MG63 (cell line): ENCODE measurements at regions not wholly inside any gene's neighbourhood (a gene's known extent, or its start where the extent isn't known, plus 50 kb on each side); places are given as distances from the start of the nearest gene placed in this dataset.

Experiments used
- DNase-seq: peaks from one replicate; pipeline ENCODE4 v3.0.0-alpha.2; 2020
- H3K27me3 ChIP-seq: fragments of 250-450 bp; sonication (Bioruptor Pico); 2 replicates; pipeline ENCODE4 v1.5.1; 2020; ENCODE audit warnings: mild to moderate bottlenecking, moderate library complexity
- H3K36me3 ChIP-seq: fragments of 250-450 bp; sonication (Bioruptor Pico); 2 replicates; pipeline ENCODE4 v1.5.1; 2020; ENCODE audit warnings: mild to moderate bottlenecking, moderate library complexity
- H3K4me3 ChIP-seq: fragments of 250-450 bp; sonication (Bioruptor Pico); 2 replicates; pipeline ENCODE4 v1.5.1; 2020; ENCODE audit warnings: mild to moderate bottlenecking, moderate library complexity
- H3K9me3 ChIP-seq: fragments of 250-450 bp; sonication (Bioruptor Pico); 2 replicates; pipeline ENCODE4 v1.5.1; 2020; ENCODE audit warnings: mild to moderate bottlenecking, moderate library complexity

GRCh38 chr13:40192452-40192851, 474.0 kb downstream of the FOXO1 start:
- Histone ChIP-seq H3K4me3 (no peak overlapping the region), H3K36me3 (no peaks in the 10 kb centered on the region), H3K27me3 (no peaks in the 10 kb centered on the region), H3K9me3 (no peaks in the 10 kb centered on the region)
- no peak for DNase-seq

- no peaks in the 10 kb centered on the region for H3K27me3 ChIP-seq
- no peaks in the 10 kb centered on the region for H3K36me3 ChIP-seq
- DNase-seq = peak; percentile 31
- H3K4me3 ChIP-seq = no peak overlapping the region
- H3K9me3 ChIP-seq = no peaks in the 10 kb centered on the region
Observed at GRCh38 chr13:40192858-40193257, 473.6 kb downstream of the FOXO1 start.

- DNase-seq = peak; percentile 64
- Histone ChIP-seq H3K4me3 (no peak overlapping the region; the same call in 1 of the 2 replicates), H3K27me3 (no peaks in the 10 kb centered on the region), H3K9me3 (no peaks in the 10 kb centered on the region), H3K36me3 (no peaks in the 10 kb centered on the region)
Observed at GRCh38 chr13:40193286-40194223, 472.9 kb downstream of the FOXO1 start.

GRCh38 chr13:40194224-40194806, 472.1 kb downstream of the FOXO1 start:
- Histone ChIP-seq H3K4me3 (no peak overlapping the region), H3K9me3 (no peaks in the 10 kb centered on the region), H3K27me3 (no peaks in the 10 kb centered on the region), H3K36me3 (no peaks in the 10 kb centered on the region)
- peak; percentile 26 for DNase-seq

GRCh38 chr13:40197049-40197448, 469.4 kb downstream of the FOXO1 start:
- Histone ChIP-seq H3K4me3 (no peak overlapping the region), H3K27me3 (no peaks in the 10 kb centered on the region), H3K9me3 (no peaks in the 10 kb centered on the region), H3K36me3 (no peaks in the 10 kb centered on the region)
- DNase-seq = no peak

- Histone ChIP-seq H3K36me3 (no peaks in the 10 kb centered on the region), H3K27me3 (no peaks in the 10 kb centered on the region), H3K9me3 (no peaks in the 10 kb centered on the region), H3K4me3 (no peak overlapping the region)
- no peak for DNase-seq
Observed at GRCh38 chr13:40197936-40198595, 468.4 kb downstream of the FOXO1 start.

- Histone ChIP-seq H3K4me3 (no peak overlapping the region), H3K36me3 (no peaks in the 10 kb centered on the region), H3K27me3 (no peaks in the 10 kb centered on the region), H3K9me3 (no peaks in the 10 kb centered on the region)
- DNase-seq = no peak
Observed at GRCh38 chr13:40200273-40200978, 466.0 kb downstream of the FOXO1 start.

GRCh38 chr13:40204246-40204645, 462.2 kb downstream of the FOXO1 start:
- no peaks in the 10 kb centered on the region for H3K9me3 ChIP-seq
- H3K4me3 ChIP-seq = no peak overlapping the region
- H3K36me3 ChIP-seq = no peaks in the 10 kb centered on the region
- no peaks in the 10 kb centered on the region for H3K27me3 ChIP-seq
- no peak for DNase-seq

- no peak for DNase-seq
- no peaks in the 10 kb centered on the region for H3K9me3 ChIP-seq
Observed at GRCh38 chr13:40205771-40206240, 460.6 kb downstream of the FOXO1 start.

GRCh38 chr13:40206241-40207000, 460.0 kb downstream of the FOXO1 start:
- DNase-seq = peak; percentile 8

More at GRCh38 chr13:40205771-40206240, 460.6 kb downstream of the FOXO1 start:
- Histone ChIP-seq H3K27me3 (no peaks in the 10 kb centered on the region), H3K36me3 (no peaks in the 10 kb centered on the region), H3K4me3 (no peak overlapping the region)

GRCh38 chr13:40207001-40207478, 459.4 kb downstream of the FOXO1 start:
- Histone ChIP-seq H3K27me3 (no peaks in the 10 kb centered on the region), H3K36me3 (no peaks in the 10 kb centered on the region), H3K4me3 (no peak overlapping the region), H3K9me3 (no peaks in the 10 kb centered on the region)
- DNase-seq = no peak

More at GRCh38 chr13:40206241-40207000, 460.0 kb downstream of the FOXO1 start:
- Histone ChIP-seq H3K4me3 (no peak overlapping the region), H3K9me3 (no peaks in the 10 kb centered on the region), H3K27me3 (no peaks in the 10 kb centered on the region), H3K36me3 (no peaks in the 10 kb centered on the region)

GRCh38 chr13:40208517-40208916, 457.9 kb downstream of the FOXO1 start:
- H3K9me3 ChIP-seq = no peaks in the 10 kb centered on the region
- H3K36me3 ChIP-seq = no peaks in the 10 kb centered on the region
- no peak overlapping the region for H3K4me3 ChIP-seq
- no peaks in the 10 kb centered on the region for H3K27me3 ChIP-seq
- DNase-seq = no peak

- no peak for DNase-seq
- Histone ChIP-seq H3K4me3 (no peak overlapping the region), H3K9me3 (no peaks in the 10 kb centered on the region), H3K36me3 (no peaks in the 10 kb centered on the region), H3K27me3 (no peaks in the 10 kb centered on the region)
Observed at GRCh38 chr13:40210865-40211585, 455.4 kb downstream of the FOXO1 start.

GRCh38 chr13:40211586-40211968, 454.9 kb downstream of the FOXO1 start:
- Histone ChIP-seq H3K27me3 (no peaks in the 10 kb centered on the region), H3K4me3 (no peak overlapping the region), H3K36me3 (no peaks in the 10 kb centered on the region), H3K9me3 (no peaks in the 10 kb centered on the region)
- no peak for DNase-seq

GRCh38 chr13:40213779-40214178, 452.7 kb downstream of the FOXO1 start:
- DNase-seq = no peak
- Histone ChIP-seq H3K36me3 (no peaks in the 10 kb centered on the region), H3K9me3 (no peaks in the 10 kb centered on the region), H3K27me3 (no peaks in the 10 kb centered on the region), H3K4me3 (no peak overlapping the region)
